Islet precursor cell (in vitro differentiated cells): ENCODE measurements at regions not wholly inside any gene's neighbourhood (a gene's known extent, or its start where the extent isn't known, plus 50 kb on each side); places are given as distances from the start of the nearest gene placed in this dataset.

Experiments used
- DNase-seq: peaks from one replicate; pipeline ENCODE4 v3.0.0-alpha.2; 2018

- no peak for DNase-seq
These were observed 372.1 kb upstream of the B3GALT2 start for GRCh38 chr1:193558491-193559028.

GRCh38 chr1:193555662-193556441, 369.4 kb upstream of the B3GALT2 start:
- no peak for DNase-seq

- DNase-seq = no peak
These were observed 367.2 kb upstream of the B3GALT2 start for GRCh38 chr1:193553564-193553963.

- DNase-seq = no peak
These were observed 365.9 kb upstream of the B3GALT2 start for GRCh38 chr1:193552274-193552673.

- no peak for DNase-seq
These were observed 362.7 kb upstream of the B3GALT2 start for GRCh38 chr1:193549081-193549480.

- DNase-seq = no peak
These were observed 358.8 kb upstream of the B3GALT2 start for GRCh38 chr1:193545171-193545570.

- no peak for DNase-seq
These were observed 356.8 kb upstream of the B3GALT2 start for GRCh38 chr1:193543259-193543658.

GRCh38 chr1:193542690-193543089, 356.3 kb upstream of the B3GALT2 start:
- no peak for DNase-seq

GRCh38 chr1:193540511-193540910, 354.1 kb upstream of the B3GALT2 start:
- no peak for DNase-seq

- DNase-seq = no peak
These were observed 353.5 kb upstream of the B3GALT2 start for GRCh38 chr1:193539731-193540459.

GRCh38 chr1:193538680-193539079, 352.3 kb upstream of the B3GALT2 start:
- no peak for DNase-seq

- no peak for DNase-seq
These were observed 351.6 kb upstream of the B3GALT2 start for GRCh38 chr1:193538003-193538354.

- no peak for DNase-seq
These were observed 351.0 kb upstream of the B3GALT2 start for GRCh38 chr1:193537266-193538002.

GRCh38 chr1:193533853-193534252, 347.4 kb upstream of the B3GALT2 start:
- DNase-seq = no peak

GRCh38 chr1:193525917-193526710, 339.7 kb upstream of the B3GALT2 start:
- no peak for DNase-seq

- no peak for DNase-seq
These were observed 339.0 kb upstream of the B3GALT2 start for GRCh38 chr1:193525411-193525810.

- no peak for DNase-seq
These were observed 338.2 kb upstream of the B3GALT2 start for GRCh38 chr1:193524616-193525015.

GRCh38 chr1:193524021-193524420, 337.6 kb upstream of the B3GALT2 start:
- DNase-seq = no peak

- no peak for DNase-seq
These were observed 334.1 kb upstream of the B3GALT2 start for GRCh38 chr1:193520472-193520871.

- DNase-seq = peak; percentile 57
These were observed 333.5 kb upstream of the B3GALT2 start for GRCh38 chr1:193519922-193520321.

GRCh38 chr1:193516755-193517388, 330.5 kb upstream of the B3GALT2 start:
- DNase-seq = no peak

GRCh38 chr1:193514397-193514796, 328.0 kb upstream of the B3GALT2 start:
- no peak for DNase-seq
